Transverse colon (tissue), 4 donors: ENCODE measurements at regions not wholly inside any gene's neighbourhood (a gene's known extent, or its start where the extent isn't known, plus 50 kb on each side); places are given as distances from the start of the nearest gene placed in this dataset.

Experiments used
- DNase-seq: peaks from one replicate; pipeline ENCODE4 v3.0.0-alpha.2; 2019
- H3K27ac ChIP-seq, 4 donors: fragments of 200-600 bp; sonication (generic); 2 replicates each; pipeline ENCODE4 v1.5.1; 2016 to 2018; ENCODE audit warnings: inconsistent platforms in 4 of 4
- H3K27me3 ChIP-seq: fragments of 200-600 bp; sonication (generic); 2 replicates; pipeline ENCODE4 v1.5.1; 2017; ENCODE audit warnings: inconsistent platforms
- H3K36me3 ChIP-seq, 4 donors: fragments of 200-600 bp; sonication (generic); 2 replicates each; pipeline ENCODE4 v1.5.1; 2017 to 2019; ENCODE audit warnings: inconsistent platforms in 4 of 4
- H3K4me1 ChIP-seq, 4 donors: fragments of 200-600 bp; sonication (generic); 2 replicates each; pipeline ENCODE4 v1.5.1; 2017 to 2020; ENCODE audit warnings: inconsistent platforms in 4 of 4
- H3K4me3 ChIP-seq, 4 donors: fragments of 200-600 bp; sonication (generic); 1 replicate in 1 of 4; 2 replicates in 3 of 4; pipeline versions ENCODE4 v1.5.1 to v1.6.1; 2017 to 2019; ENCODE audit warnings: inconsistent platforms in 4 of 4
- H3K9me3 ChIP-seq, 2 donors: fragments of 200-600 bp; sonication (generic); 2 replicates each; pipeline ENCODE4 v1.5.1; 2017 to 2019; ENCODE audit warnings: inconsistent platforms in 2 of 2
- EP300 ChIP-seq: sonication (generic); formaldehyde crosslinking; IDR thresholded peaks from one replicate; pipeline ENCODE4 v1.6.1; 2017; ENCODE audit warnings: antibody characterized with exemption, low read depth
- POLR2A ChIP-seq: fragments of 450-650 bp; IDR thresholded peaks from one replicate; pipeline ENCODE4 v1.6.1; 2016; ENCODE audit warnings: antibody characterized with exemption, mild to moderate bottlenecking, moderate library complexity
- POLR2AphosphoS5 ChIP-seq, 3 donors: sonication (generic); formaldehyde crosslinking; IDR thresholded peaks; one replicate each; pipeline ENCODE4 v1.6.1; 2016; ENCODE audit warnings: antibody characterized with exemption in 3 of 3
- WGBS, 2 donors: methylation state at CpG; one replicate each; pipeline ENCODE4 v1.1.5; 2018; ENCODE audit warnings: low coverage in 1 of 2; 5-methylcytosine and 5-hydroxymethylcytosine counted together
- in situ Hi-C, 4 donors: fragments of 200-750 bp; cut with MboI; loops; one replicate each; pipeline versions ENCODE4 v1.15.0 to v1.15.1; 2017; ENCODE audit warnings: low sequenced_read_pairs in 3 of 4, low pct_ligation_motif_present in 1 of 4, low pct_unique_long_range_greater_than_20kb in 1 of 4
- intact Hi-C: fragments of 100-400 bp; cut with DNase I; formaldehyde crosslinking; loops from one replicate; pipeline ENCODE4 v1.15.1; 2023; ENCODE audit warnings: low total_unique reads
- TF ChIP-seq, protein P1 (sequence below), 5 experiments: fragments of 200-600 bp in 3 of 5; fragments of 450-650 bp in 2 of 5; sonication (generic) in 3 of 5; IDR thresholded peaks; 1 replicate in 2 of 5; 2 replicates in 3 of 5; pipeline ENCODE4 v1.5.1; 2016 to 2017; ENCODE audit warnings: antibody characterized with exemption in 5 of 5, inconsistent platforms in 3 of 5, mild to moderate bottlenecking in 2 of 5, moderate library complexity in 1 of 5

GRCh38 chr12:125604976-125605375 is 539.7 kb downstream of the AACS start:
- no peaks in the 10 kb centered on the region for H3K9me3 ChIP-seq
- no peak overlapping the region for H3K27ac ChIP-seq
- intact Hi-C loops (no loop called here), in situ Hi-C loops (no loop called here)
- H3K4me1 ChIP-seq = no peaks in the 10 kb centered on the region
- no peaks in the 10 kb centered on the region for H3K36me3 ChIP-seq
- no peak for DNase-seq
- H3K27me3 ChIP-seq = no peaks in the 10 kb centered on the region
- 51% methylated on average over 4 of the region's 4 CpGs for WGBS, 2 donors
- no peak overlapping the region for H3K4me3 ChIP-seq
- TF ChIP-seq EP300 (no peak), POLR2AphosphoS5 (IDR thresholded peaks at IDR 0.05) (no peak), POLR2A (no peak)
- TF ChIP-seq, protein P1, sequence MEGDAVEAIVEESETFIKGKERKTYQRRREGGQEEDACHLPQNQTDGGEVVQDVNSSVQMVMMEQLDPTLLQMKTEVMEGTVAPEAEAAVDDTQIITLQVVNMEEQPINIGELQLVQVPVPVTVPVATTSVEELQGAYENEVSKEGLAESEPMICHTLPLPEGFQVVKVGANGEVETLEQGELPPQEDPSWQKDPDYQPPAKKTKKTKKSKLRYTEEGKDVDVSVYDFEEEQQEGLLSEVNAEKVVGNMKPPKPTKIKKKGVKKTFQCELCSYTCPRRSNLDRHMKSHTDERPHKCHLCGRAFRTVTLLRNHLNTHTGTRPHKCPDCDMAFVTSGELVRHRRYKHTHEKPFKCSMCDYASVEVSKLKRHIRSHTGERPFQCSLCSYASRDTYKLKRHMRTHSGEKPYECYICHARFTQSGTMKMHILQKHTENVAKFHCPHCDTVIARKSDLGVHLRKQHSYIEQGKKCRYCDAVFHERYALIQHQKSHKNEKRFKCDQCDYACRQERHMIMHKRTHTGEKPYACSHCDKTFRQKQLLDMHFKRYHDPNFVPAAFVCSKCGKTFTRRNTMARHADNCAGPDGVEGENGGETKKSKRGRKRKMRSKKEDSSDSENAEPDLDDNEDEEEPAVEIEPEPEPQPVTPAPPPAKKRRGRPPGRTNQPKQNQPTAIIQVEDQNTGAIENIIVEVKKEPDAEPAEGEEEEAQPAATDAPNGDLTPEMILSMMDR (IDR thresholded peaks at IDR 0.05) = no peak

- H3K4me3 ChIP-seq = no peak overlapping the region
- in situ Hi-C loops = no loop called here
- H3K4me1 ChIP-seq = no peaks in the 10 kb centered on the region
- intact Hi-C loops = no loop called here
- no peaks in the 10 kb centered on the region for H3K36me3 ChIP-seq
- WGBS, 2 donors = 85 to 90% methylated on average over 3 to 5 of the region's 5 CpGs
- no peaks in the 10 kb centered on the region for H3K27me3 ChIP-seq
- H3K27ac ChIP-seq = no peak overlapping the region
- no peak for DNase-seq
- no peaks in the 10 kb centered on the region for H3K9me3 ChIP-seq
- TF ChIP-seq POLR2A = no peak
These were observed 541.1 kb downstream of the AACS start for GRCh38 chr12:125606312-125606711.

DNA sequence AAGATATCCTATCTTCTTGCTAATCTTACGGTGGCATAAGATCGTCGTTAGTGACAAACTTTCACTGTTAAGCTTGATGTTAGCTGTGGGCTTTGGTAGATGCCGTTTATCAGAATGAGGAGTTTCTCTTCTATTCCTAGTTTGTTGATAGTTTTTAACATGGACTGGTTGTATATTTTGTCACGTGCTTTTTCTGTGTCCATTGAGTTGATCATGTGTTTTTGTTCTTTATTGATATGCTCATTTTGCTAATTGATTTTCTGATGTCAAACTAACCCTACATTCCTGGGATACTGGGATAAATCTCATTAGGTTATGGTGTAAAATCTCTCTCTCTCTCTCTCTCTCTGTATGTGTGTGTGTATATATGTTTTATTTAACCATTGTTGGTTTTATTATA is 545.1 kb downstream of the AACS start:
- no peaks in the 10 kb centered on the region for H3K36me3 ChIP-seq
- WGBS, 2 donors = 78 to 86% methylated on average over 5 of the region's 5 CpGs
- H3K27me3 ChIP-seq = no peaks in the 10 kb centered on the region
- DNase-seq = no peak
- no peak overlapping the region for H3K27ac ChIP-seq
- no peaks in the 10 kb centered on the region for H3K4me1 ChIP-seq
- no peak overlapping the region for H3K4me3 ChIP-seq
- TF ChIP-seq POLR2A (no peak), EP300 (no peak), POLR2AphosphoS5 (IDR thresholded peaks at IDR 0.05) (no peak)
- TF ChIP-seq, protein P1 (IDR thresholded peaks at IDR 0.05) = no peak
- in situ Hi-C loops (no loop called here), intact Hi-C loops (no loop called here)
- no peaks in the 10 kb centered on the region for H3K9me3 ChIP-seq

DNA sequence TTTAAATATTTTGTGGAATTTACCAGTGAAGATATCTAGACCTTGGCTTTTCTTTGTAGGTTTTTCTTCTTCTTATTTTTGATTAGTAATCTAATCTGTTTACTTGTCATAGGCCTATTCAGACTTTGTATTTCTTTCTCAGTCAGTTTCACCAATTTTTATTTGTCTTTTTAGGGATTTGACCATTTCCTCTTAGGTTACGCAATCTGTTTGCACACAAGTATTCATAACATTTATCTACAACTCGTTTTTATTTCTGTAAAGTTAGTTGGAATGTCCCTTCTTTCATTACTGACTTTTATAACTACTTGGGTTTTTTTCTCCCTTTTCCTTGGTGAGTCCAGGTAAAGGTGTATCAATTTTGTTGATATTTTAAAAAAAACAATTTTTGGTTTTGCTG is 545.7 kb downstream of the AACS start:
- Histone ChIP-seq H3K4me1 (no peaks in the 10 kb centered on the region), H3K27ac (no peak overlapping the region), H3K9me3 (no peaks in the 10 kb centered on the region), H3K36me3 (no peaks in the 10 kb centered on the region), H3K27me3 (no peaks in the 10 kb centered on the region), H3K4me3 (no peak overlapping the region)
- in situ Hi-C loops = no loop called here
- WGBS, 2 donors = 49 to 56% methylated on average over 2 of the region's 2 CpGs
- TF ChIP-seq, protein P1 (IDR thresholded peaks at IDR 0.05) = no peak
- no peak for TF ChIP-seq POLR2AphosphoS5 (IDR thresholded peaks at IDR 0.05)
- no peak for TF ChIP-seq POLR2A
- no peak for TF ChIP-seq EP300
- intact Hi-C loops = no loop called here
- no peak for DNase-seq

- H3K4me3 ChIP-seq = no peak overlapping the region
- no peak for TF ChIP-seq EP300
- no peak for TF ChIP-seq POLR2A
- no peak for TF ChIP-seq POLR2AphosphoS5 (IDR thresholded peaks at IDR 0.05)
- TF ChIP-seq, protein P1 (IDR thresholded peaks at IDR 0.05) = no peak
- no peak for DNase-seq
- no peaks in the 10 kb centered on the region for H3K36me3 ChIP-seq
- WGBS, 2 donors = 67 to 80% methylated on average over 1 of the region's 1 CpG
- in situ Hi-C loops = no loop called here
- intact Hi-C loops = no loop called here
- H3K4me1 ChIP-seq = no peaks in the 10 kb centered on the region
- no peaks in the 10 kb centered on the region for H3K27me3 ChIP-seq
- H3K27ac ChIP-seq = no peak overlapping the region
- no peaks in the 10 kb centered on the region for H3K9me3 ChIP-seq
These were observed 548.8 kb downstream of the AACS start for GRCh38 chr12:125614058-125614457.
